WTC11 (cell line): ENCODE measurements at regions not wholly inside any gene's neighbourhood (a gene's known extent, or its start where the extent isn't known, plus 50 kb on each side); places are given as distances from the start of the nearest gene placed in this dataset.
A peak's percentile ranks its signal among the peaks of the same experiment; 100 is the strongest.

Experiments
- ATAC-seq: fragments of 200-7000 bp; cut with Tn5 transposase; 2 replicates; pipeline ENCODE4 v1.10.0; 2021; ENCODE audit warnings: mild to moderate bottlenecking, moderate library complexity
- CTCF ChIA-PET: fragments of 300-600 bp; sonication (Branson Sonifier 250); formaldehyde crosslinking; loops from one replicate; lab custom pipeline; 2021; ENCODE audit warnings: antibody characterized with exemption; lab: Charles Lee
- POLR2A ChIA-PET: fragments of 350-600 bp; sonication (Branson Sonifier 250); formaldehyde crosslinking; loops from one replicate; lab custom pipeline; 2021; ENCODE audit warnings: antibody characterized with exemption; lab: Charles Lee
- DNase-seq: peaks from one replicate; pipeline ENCODE4 v3.0.0; 2021; ENCODE audit warnings: low spot score
- H3K27ac Mint-ChIP-seq: 2 replicates; pipeline ENCODE4 v1.8.0; 2021; ENCODE audit warnings: mixed read lengths
- H3K27me3 Mint-ChIP-seq: 2 replicates; pipeline ENCODE4 v1.8.0; 2021; ENCODE audit warnings: low read depth, mild to moderate bottlenecking, moderate library complexity, mixed read lengths
- H3K36me3 Mint-ChIP-seq: 2 replicates; pipeline ENCODE4 v1.8.0; 2021; ENCODE audit warnings: mixed read lengths
- H3K4me1 Mint-ChIP-seq: 2 replicates; pipeline ENCODE4 v1.8.0; 2022; ENCODE audit warnings: mixed read lengths
- H3K4me3 Mint-ChIP-seq: 2 replicates; pipeline ENCODE4 v1.8.0; 2021; ENCODE audit warnings: mild to moderate bottlenecking, moderate library complexity, mixed read lengths
- H3K9me3 Mint-ChIP-seq: 2 replicates; pipeline ENCODE4 v1.8.0; 2021; ENCODE audit warnings: mixed read lengths
- CDX4 ChIP-seq: fragments of 250-450 bp; sonication (Bioruptor Pico); IDR thresholded peaks from 2 replicates; pipeline ENCODE4 v1.9.0; 2021; ENCODE audit warnings: moderate library complexity, mild to moderate bottlenecking, inconsistent platforms, borderline replicate concordance
- CREM ChIP-seq: sonication (generic); formaldehyde crosslinking; IDR thresholded peaks from 2 replicates; pipeline ENCODE4 v1.8.1; 2022; ENCODE audit warnings: mild to moderate bottlenecking, missing genetic modification reagents, moderate library complexity
- ELF4 ChIP-seq: sonication (generic); formaldehyde crosslinking; IDR thresholded peaks from 2 replicates; pipeline ENCODE4 v1.8.1; 2022; ENCODE audit warnings: low read depth, mild to moderate bottlenecking, moderate library complexity, missing genetic modification reagents
- EMX1 ChIP-seq: fragments of 250-450 bp; sonication (Bioruptor Pico); IDR thresholded peaks from 2 replicates; pipeline ENCODE4 v1.8.0; 2021; ENCODE audit warnings: mild to moderate bottlenecking
- ESRRA ChIP-seq: sonication (generic); formaldehyde crosslinking; IDR thresholded peaks from 2 replicates; pipeline ENCODE4 v1.8.1; 2022; ENCODE audit warnings: mild to moderate bottlenecking, missing genetic modification reagents, borderline replicate concordance
- KAT7 ChIP-seq: sonication (generic); formaldehyde crosslinking; IDR thresholded peaks from 2 replicates; pipeline ENCODE4 v1.8.1; 2023; ENCODE audit warnings: missing genetic modification reagents, mild to moderate bottlenecking, borderline replicate concordance
- NFE2L1 ChIP-seq: sonication (generic); formaldehyde crosslinking; IDR thresholded peaks from 2 replicates; pipeline ENCODE4 v1.8.1; 2023; ENCODE audit warnings: missing genetic modification reagents
- NR1H2 ChIP-seq: sonication (generic); formaldehyde crosslinking; IDR thresholded peaks from 2 replicates; pipeline ENCODE4 v1.9.0; 2021; ENCODE audit warnings: mild to moderate bottlenecking, moderate library complexity, missing genetic modification reagents
- NR2C2 ChIP-seq: sonication (generic); formaldehyde crosslinking; IDR thresholded peaks from 2 replicates; pipeline ENCODE4 v1.8.0; 2022; ENCODE audit warnings: mild to moderate bottlenecking, missing genetic modification reagents
- TCF7 ChIP-seq: sonication (generic); formaldehyde crosslinking; IDR thresholded peaks from 2 replicates; pipeline ENCODE4 v1.8.0; 2022; ENCODE audit warnings: mild to moderate bottlenecking, low read depth, missing genetic modification reagents, moderate library complexity
- ZNF219 ChIP-seq: sonication (generic); formaldehyde crosslinking; IDR thresholded peaks from 2 replicates; pipeline ENCODE4 v1.8.0; 2023; ENCODE audit warnings: missing genetic modification reagents, mild to moderate bottlenecking, borderline replicate concordance
- ZNF232 ChIP-seq: sonication (generic); formaldehyde crosslinking; IDR thresholded peaks from 2 replicates; pipeline ENCODE4 v1.8.0; 2022; ENCODE audit warnings: mild to moderate bottlenecking, missing genetic modification reagents
- ZNF416 ChIP-seq: fragments of 250-450 bp; sonication (Bioruptor Pico); IDR thresholded peaks from 2 replicates; pipeline ENCODE4 v1.9.0; 2021; ENCODE audit warnings: mild to moderate bottlenecking, inconsistent platforms
- ZNF671 ChIP-seq: fragments of 250-450 bp; sonication (Bioruptor Pico); IDR thresholded peaks from 2 replicates; pipeline ENCODE4 v1.8.0; 2021; ENCODE audit warnings: mild to moderate bottlenecking
- ZSCAN18 ChIP-seq: fragments of 250-450 bp; sonication (Bioruptor Pico); IDR thresholded peaks from 2 replicates; pipeline ENCODE4 v2.1.2; 2022; ENCODE audit warnings: mild to moderate bottlenecking, moderate library complexity
- TF ChIP-seq, protein P1 (sequence below): sonication (generic); formaldehyde crosslinking; IDR thresholded peaks from 2 replicates; pipeline ENCODE4 v1.8.1; 2023; ENCODE audit warnings: mild to moderate bottlenecking, moderate library complexity, missing genetic modification reagents
- TF ChIP-seq, protein P2 (sequence below): fragments of 200-600 bp; IDR thresholded peaks from 2 replicates; pipeline ENCODE4 v1.8.0; 2022; ENCODE audit warnings: antibody characterized with exemption
- TF ChIP-seq, protein P3 (sequence below): fragments of 250-450 bp; sonication (Bioruptor Pico); IDR thresholded peaks from 2 replicates; pipeline ENCODE4 v1.9.0; 2021; ENCODE audit warnings: mild to moderate bottlenecking
- TF ChIP-seq, protein P4 (sequence below): sonication (generic); formaldehyde crosslinking; IDR thresholded peaks from 2 replicates; pipeline ENCODE4 v1.8.1; 2022; ENCODE audit warnings: missing genetic modification reagents, borderline replicate concordance

- no peaks in the 10 kb centered on the region for H3K9me3 Mint-ChIP-seq
- CTCF ChIA-PET: no interaction called here
- H3K36me3 Mint-ChIP-seq: no peaks in the 10 kb centered on the region
- no peak overlapping the region for H3K4me3 Mint-ChIP-seq
- no peaks in the 10 kb centered on the region for H3K27me3 Mint-ChIP-seq
- POLR2A ChIA-PET: no interaction called here
- DNase-seq: no peak
- no peak overlapping the region for H3K27ac Mint-ChIP-seq
- ATAC-seq: no peak
- TF ChIP-seq, protein P1, sequence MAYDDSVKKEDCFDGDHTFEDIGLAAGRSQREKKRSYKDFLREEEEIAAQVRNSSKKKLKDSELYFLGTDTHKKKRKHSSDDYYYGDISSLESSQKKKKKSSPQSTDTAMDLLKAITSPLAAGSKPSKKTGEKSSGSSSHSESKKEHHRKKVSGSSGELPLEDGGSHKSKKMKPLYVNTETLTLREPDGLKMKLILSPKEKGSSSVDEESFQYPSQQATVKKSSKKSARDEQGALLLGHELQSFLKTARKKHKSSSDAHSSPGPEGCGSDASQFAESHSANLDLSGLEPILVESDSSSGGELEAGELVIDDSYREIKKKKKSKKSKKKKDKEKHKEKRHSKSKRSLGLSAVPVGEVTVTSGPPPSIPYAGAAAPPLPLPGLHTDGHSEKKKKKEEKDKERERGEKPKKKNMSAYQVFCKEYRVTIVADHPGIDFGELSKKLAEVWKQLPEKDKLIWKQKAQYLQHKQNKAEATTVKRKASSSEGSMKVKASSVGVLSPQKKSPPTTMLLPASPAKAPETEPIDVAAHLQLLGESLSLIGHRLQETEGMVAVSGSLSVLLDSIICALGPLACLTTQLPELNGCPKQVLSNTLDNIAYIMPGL (CRISPR knock-in tag): no peak
- TF ChIP-seq KAT7 (CRISPR knock-in tag): no peak
- TF ChIP-seq CREM (CRISPR knock-in tag): no peak
- TF ChIP-seq ZNF232 (CRISPR knock-in tag): no peak
- TF ChIP-seq CDX4: no peak
- TF ChIP-seq, protein P2, sequence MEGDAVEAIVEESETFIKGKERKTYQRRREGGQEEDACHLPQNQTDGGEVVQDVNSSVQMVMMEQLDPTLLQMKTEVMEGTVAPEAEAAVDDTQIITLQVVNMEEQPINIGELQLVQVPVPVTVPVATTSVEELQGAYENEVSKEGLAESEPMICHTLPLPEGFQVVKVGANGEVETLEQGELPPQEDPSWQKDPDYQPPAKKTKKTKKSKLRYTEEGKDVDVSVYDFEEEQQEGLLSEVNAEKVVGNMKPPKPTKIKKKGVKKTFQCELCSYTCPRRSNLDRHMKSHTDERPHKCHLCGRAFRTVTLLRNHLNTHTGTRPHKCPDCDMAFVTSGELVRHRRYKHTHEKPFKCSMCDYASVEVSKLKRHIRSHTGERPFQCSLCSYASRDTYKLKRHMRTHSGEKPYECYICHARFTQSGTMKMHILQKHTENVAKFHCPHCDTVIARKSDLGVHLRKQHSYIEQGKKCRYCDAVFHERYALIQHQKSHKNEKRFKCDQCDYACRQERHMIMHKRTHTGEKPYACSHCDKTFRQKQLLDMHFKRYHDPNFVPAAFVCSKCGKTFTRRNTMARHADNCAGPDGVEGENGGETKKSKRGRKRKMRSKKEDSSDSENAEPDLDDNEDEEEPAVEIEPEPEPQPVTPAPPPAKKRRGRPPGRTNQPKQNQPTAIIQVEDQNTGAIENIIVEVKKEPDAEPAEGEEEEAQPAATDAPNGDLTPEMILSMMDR: no peak
- no peak for TF ChIP-seq ELF4
- TF ChIP-seq NFE2L1 (CRISPR knock-in tag): no peak
- no peak for TF ChIP-seq TCF7 (CRISPR knock-in tag)
- H3K4me1 Mint-ChIP-seq: no peaks in the 10 kb centered on the region
These were observed 256.1 kb upstream of the GIMD1 start for GRCh38 chr4:106624671-106625070.

- Mint-ChIP-seq H3K36me3 (no peaks in the 10 kb centered on the region), H3K4me3 (no peak overlapping the region), H3K9me3 (no peaks in the 10 kb centered on the region), H3K27me3 (no peaks in the 10 kb centered on the region), H3K27ac (no peak overlapping the region), H3K4me1 (peaks cover 4% of the 10 kb centered on the region; the same call in 1 of the 2 replicates)
- ChIA-PET CTCF (interaction anchor here (0.5 to 0.9 kb wide), 8 partner anchors 9 to 387 kb away, joined by 3 to 10 read pairs (median 3); no protein-coding TSS in a partner anchor), POLR2A (no interaction called here)
- DNase-seq: no peak
- peak; percentile 91 for ATAC-seq
- TF ChIP-seq ZNF219 (CRISPR knock-in tag) (no peak), NR2C2 (CRISPR knock-in tag) (no peak), ZSCAN18 (CRISPR knock-in tag) (no peak), ESRRA (CRISPR knock-in tag) (no peak), EMX1 (CRISPR knock-in tag) (no peak), ZNF416 (CRISPR knock-in tag) (no peak), ZNF671 (CRISPR knock-in tag) (no peak), NR1H2 (no peak)
- TF ChIP-seq, protein P3, sequence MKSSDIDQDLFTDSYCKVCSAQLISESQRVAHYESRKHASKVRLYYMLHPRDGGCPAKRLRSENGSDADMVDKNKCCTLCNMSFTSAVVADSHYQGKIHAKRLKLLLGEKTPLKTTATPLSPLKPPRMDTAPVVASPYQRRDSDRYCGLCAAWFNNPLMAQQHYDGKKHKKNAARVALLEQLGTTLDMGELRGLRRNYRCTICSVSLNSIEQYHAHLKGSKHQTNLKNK (CRISPR knock-in tag): no peak
- TF ChIP-seq, protein P4, sequence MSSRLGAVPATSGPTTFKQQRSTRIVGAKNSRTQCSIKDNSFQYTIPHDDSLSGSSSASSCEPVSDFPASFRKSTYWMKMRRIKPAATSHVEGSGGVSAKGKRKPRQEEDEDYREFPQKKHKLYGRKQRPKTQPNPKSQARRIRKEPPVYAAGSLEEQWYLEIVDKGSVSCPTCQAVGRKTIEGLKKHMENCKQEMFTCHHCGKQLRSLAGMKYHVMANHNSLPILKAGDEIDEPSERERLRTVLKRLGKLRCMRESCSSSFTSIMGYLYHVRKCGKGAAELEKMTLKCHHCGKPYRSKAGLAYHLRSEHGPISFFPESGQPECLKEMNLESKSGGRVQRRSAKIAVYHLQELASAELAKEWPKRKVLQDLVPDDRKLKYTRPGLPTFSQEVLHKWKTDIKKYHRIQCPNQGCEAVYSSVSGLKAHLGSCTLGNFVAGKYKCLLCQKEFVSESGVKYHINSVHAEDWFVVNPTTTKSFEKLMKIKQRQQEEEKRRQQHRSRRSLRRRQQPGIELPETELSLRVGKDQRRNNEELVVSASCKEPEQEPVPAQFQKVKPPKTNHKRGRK (CRISPR knock-in tag): no peak
- TF ChIP-seq, protein P1 (CRISPR knock-in tag): no peak
These were observed 250.4 kb upstream of the GIMD1 start for GRCh38 chr4:106618956-106619355.
